Bronchial epithelial cell (primary cell): ENCODE measurements at regions not wholly inside any gene's neighbourhood (a gene's known extent, or its start where the extent isn't known, plus 50 kb on each side); places are given as distances from the start of the nearest gene placed in this dataset.
A peak's percentile ranks its signal among the peaks of the same experiment; 100 is the strongest.
"Not testable (repeated sequence)": the region's sequence is repeated elsewhere in the genome, so short reads cannot be mapped to it uniquely, and the experiment has no call there.

Source experiments
- DNase-seq: peaks from one replicate; pipeline ENCODE4 v3.0.0-alpha.2; 2010; ENCODE audit warnings: low read depth
- FAIRE-seq: peaks from 2 replicates; lab custom pipeline; 2011; peaks lifted over from hg19 to GRCh38; lab: Jason Lieb, UNC
- H3K27me3 ChIP-seq: 2 replicates; pipeline ENCODE4 v1.5.1; 2011; ENCODE audit warnings: low read length; ENCODE audit not compliant: control insufficient read depth, insufficient read depth
- H3K36me3 ChIP-seq: 2 replicates; pipeline ENCODE4 v1.5.1; 2011; ENCODE audit warnings: low read length; ENCODE audit not compliant: control insufficient read depth, insufficient read depth
- H3K4me3 ChIP-seq: 2 replicates; pipeline ENCODE4 v1.5.1; 2011; ENCODE audit warnings: mild to moderate bottlenecking, low read depth, low read length, control low read depth
- TF ChIP-seq, protein P1 (sequence below): IDR thresholded peaks from 2 replicates; pipeline ENCODE4 v1.5.1; 2011; ENCODE audit warnings: mild to moderate bottlenecking, moderate library complexity, low read length, control low read depth, inconsistent platforms; ENCODE audit not compliant: insufficient read depth, severe bottlenecking

DNA sequence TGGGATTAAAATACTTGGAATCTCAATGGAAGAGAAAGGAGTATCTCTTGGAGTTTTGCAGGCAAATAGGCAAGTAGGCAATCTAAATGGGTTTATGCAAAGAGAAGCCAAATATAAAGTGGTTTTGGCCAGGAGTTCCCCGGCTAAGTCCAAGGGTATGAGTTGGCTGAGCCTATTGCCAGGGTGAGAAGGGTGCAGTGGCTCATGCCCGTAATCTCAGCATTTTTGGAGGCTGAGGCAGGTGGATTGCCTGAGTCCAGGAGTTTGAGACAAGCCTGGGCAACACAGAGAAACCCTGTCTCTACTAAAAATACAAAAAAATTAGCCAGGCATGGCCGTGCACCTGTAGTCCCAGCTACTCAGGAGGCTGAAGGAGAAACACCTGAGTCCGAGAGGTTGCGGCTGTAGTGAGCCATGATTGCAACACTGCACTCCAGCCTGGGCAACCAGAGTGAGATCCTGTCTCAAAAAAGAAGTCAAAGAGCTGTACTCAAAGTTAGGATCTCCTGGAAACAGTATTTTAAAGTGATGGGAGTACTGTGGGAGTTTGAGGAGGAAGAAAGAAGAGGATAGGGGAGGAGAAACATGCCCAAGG is 130.4 kb upstream of the RAB18 start:
- peak; percentile 44 for DNase-seq
- no peaks in the 10 kb centered on the region for H3K36me3 ChIP-seq
- H3K4me3 ChIP-seq, result no peak overlapping the region
- peaks cover 2% of the 10 kb centered on the region for H3K27me3 ChIP-seq
- TF ChIP-seq, protein P1, sequence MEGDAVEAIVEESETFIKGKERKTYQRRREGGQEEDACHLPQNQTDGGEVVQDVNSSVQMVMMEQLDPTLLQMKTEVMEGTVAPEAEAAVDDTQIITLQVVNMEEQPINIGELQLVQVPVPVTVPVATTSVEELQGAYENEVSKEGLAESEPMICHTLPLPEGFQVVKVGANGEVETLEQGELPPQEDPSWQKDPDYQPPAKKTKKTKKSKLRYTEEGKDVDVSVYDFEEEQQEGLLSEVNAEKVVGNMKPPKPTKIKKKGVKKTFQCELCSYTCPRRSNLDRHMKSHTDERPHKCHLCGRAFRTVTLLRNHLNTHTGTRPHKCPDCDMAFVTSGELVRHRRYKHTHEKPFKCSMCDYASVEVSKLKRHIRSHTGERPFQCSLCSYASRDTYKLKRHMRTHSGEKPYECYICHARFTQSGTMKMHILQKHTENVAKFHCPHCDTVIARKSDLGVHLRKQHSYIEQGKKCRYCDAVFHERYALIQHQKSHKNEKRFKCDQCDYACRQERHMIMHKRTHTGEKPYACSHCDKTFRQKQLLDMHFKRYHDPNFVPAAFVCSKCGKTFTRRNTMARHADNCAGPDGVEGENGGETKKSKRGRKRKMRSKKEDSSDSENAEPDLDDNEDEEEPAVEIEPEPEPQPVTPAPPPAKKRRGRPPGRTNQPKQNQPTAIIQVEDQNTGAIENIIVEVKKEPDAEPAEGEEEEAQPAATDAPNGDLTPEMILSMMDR, result no peak
- peak; percentile 50 for FAIRE-seq

DNA sequence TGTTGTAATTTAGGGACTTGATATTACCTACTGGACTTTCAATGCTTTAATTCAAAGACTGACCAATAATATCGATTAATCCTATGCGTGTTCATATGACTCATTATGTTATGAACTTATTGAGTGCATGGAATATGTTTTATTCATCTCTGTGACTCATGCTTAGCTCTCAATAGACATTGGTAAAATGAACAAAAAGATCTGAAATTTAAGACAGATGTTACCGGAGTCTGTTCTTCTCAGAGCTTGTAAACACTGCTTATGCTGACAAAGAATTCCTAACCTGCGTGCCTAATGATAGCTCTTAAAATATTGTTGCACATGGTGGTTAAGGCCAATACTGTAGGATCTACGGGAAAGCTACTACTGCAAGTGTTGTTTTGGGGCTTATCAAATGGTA is 131.5 kb upstream of the ACBD5 start:
- H3K36me3 ChIP-seq, result no peaks in the 10 kb centered on the region
- no peak overlapping the region for H3K4me3 ChIP-seq
- H3K27me3 ChIP-seq, result peaks cover 2% of the 10 kb centered on the region
- TF ChIP-seq, protein P1, result no peak
- FAIRE-seq, result no peak
- peak; percentile 70 for DNase-seq

DNA sequence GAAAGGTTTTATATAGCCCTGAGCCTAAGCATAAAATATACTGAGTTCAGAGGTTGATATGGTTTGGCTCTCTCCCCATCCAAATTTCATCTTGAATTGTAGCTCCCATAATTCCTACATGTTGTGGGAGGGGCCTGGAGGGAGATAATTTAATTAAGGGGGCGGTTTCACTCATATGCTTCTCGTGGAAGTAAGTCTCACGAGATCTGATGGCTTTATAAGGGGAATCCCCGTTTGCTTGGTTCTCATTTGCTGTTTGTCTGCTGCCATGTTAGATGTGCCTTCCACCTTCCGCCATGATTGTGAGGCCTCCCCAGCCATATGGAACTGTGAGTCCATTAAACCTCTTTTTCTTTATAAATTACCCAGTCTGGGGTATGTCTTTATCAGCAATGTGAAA is 130.8 kb upstream of the ACBD5 start:
- not testable (repeated sequence) for H3K36me3 ChIP-seq, H3K4me3 ChIP-seq, H3K27me3 ChIP-seq, FAIRE-seq, DNase-seq

DNA sequence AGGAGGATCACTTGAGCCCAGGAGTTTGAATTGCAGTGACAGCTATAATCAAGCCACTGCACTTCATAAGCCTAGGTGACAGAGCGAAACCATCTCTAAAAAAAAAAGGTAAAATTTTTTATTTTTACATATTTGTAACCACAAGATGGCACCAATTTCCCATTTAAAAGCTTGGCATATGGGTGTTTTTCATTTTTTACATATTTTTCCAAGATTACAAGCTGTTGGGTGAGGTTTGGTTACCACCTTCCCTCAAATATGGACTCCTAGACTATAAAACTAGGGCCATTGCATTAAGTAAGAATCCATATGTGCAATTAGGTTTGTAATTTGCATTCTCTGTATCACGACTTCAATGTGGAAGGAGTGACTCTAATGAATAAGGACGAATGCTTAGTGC is 129.3 kb upstream of the ACBD5 start:
- TF ChIP-seq, protein P1, result no peak
- DNase-seq (peak; percentile 17), FAIRE-seq (no peak)
- H3K36me3 ChIP-seq, result no peaks in the 10 kb centered on the region
- H3K4me3 ChIP-seq, result no peak overlapping the region
- H3K27me3 ChIP-seq, result no peaks in the 10 kb centered on the region

DNA sequence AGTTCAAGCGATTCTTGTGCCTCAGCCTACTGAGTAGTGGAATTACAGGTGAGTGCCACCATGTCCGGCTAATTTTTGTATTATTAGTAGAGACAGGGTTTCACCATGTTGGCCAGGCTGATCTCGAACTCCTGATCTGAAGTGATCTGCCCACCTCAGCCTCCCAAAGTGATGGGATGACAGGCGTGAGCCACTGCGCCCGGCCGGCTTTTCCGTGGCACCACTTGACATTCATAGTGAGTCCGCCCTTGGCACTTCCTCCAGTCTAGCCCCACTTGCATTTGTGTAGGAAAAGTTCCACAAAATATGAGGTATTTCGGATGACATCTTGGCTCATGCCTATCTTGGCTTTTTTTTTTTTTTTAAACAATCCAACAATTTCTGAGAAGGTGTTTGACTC is 128.1 kb upstream of the ACBD5 start:
- Histone ChIP-seq H3K27me3 (no peaks in the 10 kb centered on the region), H3K36me3 (no peaks in the 10 kb centered on the region), H3K4me3 (no peak overlapping the region)
- FAIRE-seq, result no peak
- TF ChIP-seq, protein P1, result no peak
- DNase-seq, result no peak

DNA sequence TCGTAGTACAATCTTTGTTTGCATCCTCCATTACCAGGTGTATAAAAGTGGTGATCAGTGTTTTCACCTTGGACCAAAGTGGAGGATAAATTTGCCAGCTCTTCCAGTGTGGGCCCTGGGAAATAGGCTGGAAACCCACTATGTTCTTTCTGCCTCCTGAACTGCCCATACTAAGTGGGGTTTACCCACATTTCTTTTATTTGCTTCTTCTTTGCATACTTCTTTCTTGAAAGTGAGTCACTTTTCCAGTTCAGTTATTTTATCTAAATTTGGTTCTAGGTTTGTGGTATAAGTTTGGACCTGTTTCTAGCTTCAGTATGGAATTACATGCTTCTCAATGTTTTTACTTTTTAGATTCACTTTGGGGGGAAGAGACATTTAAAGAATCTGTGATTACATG is 126.2 kb upstream of the ACBD5 start:
- no peaks in the 10 kb centered on the region for H3K27me3 ChIP-seq
- TF ChIP-seq, protein P1, result no peak
- no peak for FAIRE-seq
- no peaks in the 10 kb centered on the region for H3K36me3 ChIP-seq
- DNase-seq, result no peak
- no peak overlapping the region for H3K4me3 ChIP-seq
